Suppressor macrophage treated with lipopolysaccharide for 1 hour (primary cell): ENCODE measurements at regions not wholly inside any gene's neighbourhood (a gene's known extent, or its start where the extent isn't known, plus 50 kb on each side); places are given as distances from the start of the nearest gene placed in this dataset.
A peak's percentile ranks its signal among the peaks of the same experiment; 100 is the strongest.
"Not testable (repeated sequence)": the region's sequence is repeated elsewhere in the genome, so short reads cannot be mapped to it uniquely, and the experiment has no call there.

Experiments
- DNase-seq, 3 donors: peaks; one replicate each; pipeline ENCODE4 v3.0.0-alpha.2; 2020 to 2022

- no peak for DNase-seq
These were observed 1159.6 kb downstream of the TBL1XR1 start for GRCh38 chr3:176037636-176038035.

GRCh38 chr3:176032043-176032442 is 1165.2 kb downstream of the TBL1XR1 start:
- no peak for DNase-seq

- not testable (repeated sequence) for DNase-seq
These were observed 1157.1 kb downstream of the NAALADL2 start for GRCh38 chr3:176016203-176016602.

- not testable (repeated sequence) for DNase-seq
These were observed 1156.1 kb downstream of the NAALADL2 start for GRCh38 chr3:176015228-176015627.

- no peak for DNase-seq
These were observed 1150.1 kb downstream of the NAALADL2 start for GRCh38 chr3:176009256-176009655.

GRCh38 chr3:176005564-176005963 is 1146.4 kb downstream of the NAALADL2 start:
- DNase-seq, result no peak

GRCh38 chr3:175989161-175989560 is 1130.0 kb downstream of the NAALADL2 start:
- DNase-seq, result no peak

- DNase-seq, result no peak
These were observed 1129.3 kb downstream of the NAALADL2 start for GRCh38 chr3:175988401-175988800.

GRCh38 chr3:175985781-175986180 is 1126.6 kb downstream of the NAALADL2 start:
- DNase-seq, result no peak

GRCh38 chr3:175983379-175983778 is 1124.2 kb downstream of the NAALADL2 start:
- no peak for DNase-seq

- DNase-seq, result no peak
These were observed 1121.5 kb downstream of the NAALADL2 start for GRCh38 chr3:175980486-175981090.

- DNase-seq, result no peak
These were observed 1119.0 kb downstream of the NAALADL2 start for GRCh38 chr3:175977968-175978752.

- no peak for DNase-seq
These were observed 1110.3 kb downstream of the NAALADL2 start for GRCh38 chr3:175969456-175969855.

- no peak for DNase-seq
These were observed 1105.9 kb downstream of the NAALADL2 start for GRCh38 chr3:175965036-175965435.

- no peak for DNase-seq
These were observed 1098.3 kb downstream of the NAALADL2 start for GRCh38 chr3:175957427-175957826.

- DNase-seq, result no peak
These were observed 1097.8 kb downstream of the NAALADL2 start for GRCh38 chr3:175956964-175957363.

- DNase-seq, result no peak
These were observed 1092.0 kb downstream of the NAALADL2 start for GRCh38 chr3:175951047-175951694.

GRCh38 chr3:175948041-175948440 is 1088.9 kb downstream of the NAALADL2 start:
- no peak for DNase-seq

- peak in 2 of 3 donors; percentile 1 to 4 for DNase-seq
These were observed 1082.2 kb downstream of the NAALADL2 start for GRCh38 chr3:175941352-175941751.

GRCh38 chr3:175940881-175941280 is 1081.7 kb downstream of the NAALADL2 start:
- no peak for DNase-seq

GRCh38 chr3:175940243-175940642 is 1081.1 kb downstream of the NAALADL2 start:
- no peak for DNase-seq

GRCh38 chr3:175937367-175937766 is 1078.2 kb downstream of the NAALADL2 start:
- DNase-seq, result not testable (repeated sequence)

GRCh38 chr3:175932586-175932985 is 1073.5 kb downstream of the NAALADL2 start:
- no peak for DNase-seq

- DNase-seq, result no peak
These were observed 1060.0 kb downstream of the NAALADL2 start for GRCh38 chr3:175919133-175919532.
